Adrenal gland (tissue), 9 donors: ENCODE measurements at regions not wholly inside any gene's neighbourhood (a gene's known extent, or its start where the extent isn't known, plus 50 kb on each side); places are given as distances from the start of the nearest gene placed in this dataset.

ENCODE experiments used
- DNase-seq, 7 donors: peaks; one replicate each; pipeline ENCODE4 v3.0.0-alpha.2; 2019 to 2020
- H3K27ac ChIP-seq, 5 donors: fragments of 200-600 bp; sonication (generic) in 4 of 5; 1 replicate in 3 of 5; 2 replicates in 2 of 5; pipeline versions ENCODE4 v1.5.1 to v1.8.0; 2016 to 2020; ENCODE audit warnings: mild to moderate bottlenecking in 1 of 5
- H3K27me3 ChIP-seq: fragments of 200-600 bp; 2 replicates; pipeline ENCODE4 v1.8.0; 2021
- H3K36me3 ChIP-seq, 2 donors: fragments of 200-600 bp; replicated peaks in 1 of 2; 1 replicate in 1 of 2; 2 replicates in 1 of 2; pipeline versions ENCODE4 v1.5.1 to v1.8.0; 2018 to 2022
- H3K4me1 ChIP-seq, 2 donors: fragments of 200-600 bp; replicated peaks in 1 of 2; 1 replicate in 1 of 2; 2 replicates in 1 of 2; pipeline versions ENCODE4 v1.5.1 to v1.8.0; 2018 to 2021
- H3K4me3 ChIP-seq, 4 donors: fragments of 200-600 bp; sonication (generic) in 3 of 4; one replicate each; pipeline ENCODE4 v1.5.1; 2016 to 2018
- H3K9me3 ChIP-seq, 3 donors: fragments of 200-600 bp; sonication (generic) in 1 of 3; replicated peaks in 1 of 3; 1 replicate in 2 of 3; 2 replicates in 1 of 3; pipeline versions ENCODE4 v1.5.1 to v1.8.0; 2016 to 2021
- POLR2A ChIP-seq, 2 donors: fragments of 450-650 bp; IDR thresholded peaks; one replicate each; pipeline ENCODE4 v1.6.1; 2017; ENCODE audit warnings: antibody characterized with exemption in 2 of 2, mild to moderate bottlenecking in 2 of 2, moderate library complexity in 1 of 2
- WGBS, 4 donors: extraction: QIAGEN DNeasy Blood & Tissue Kit in 2 of 4; methylation state at CpG; one replicate each; pipeline versions ENCODE4 v1.1.5 to v1.1.7; 2013 to 2017; 5-methylcytosine and 5-hydroxymethylcytosine counted together
- intact Hi-C, 2 donors: fragments of 100-400 bp; cut with DNase I; formaldehyde crosslinking; loops; one replicate each; pipeline versions ENCODE4 v1.14.1 to v1.15.0; 2022 to 2023
- TF ChIP-seq, protein P1 (sequence below), 6 experiments: fragments of 450-650 bp in 4 of 6; fragments of 200-600 bp in 2 of 6; sonication (generic) in 1 of 6; IDR thresholded peaks; 1 replicate in 5 of 6; 2 replicates in 1 of 6; pipeline versions ENCODE4 v1.5.1 to v1.8.0; 2016 to 2021; ENCODE audit warnings: antibody characterized with exemption in 6 of 6, mild to moderate bottlenecking in 2 of 6, moderate library complexity in 1 of 6
- donor health status: healthy with polysubstance abuse.
- donor health status: Bipolar disorder and iron deficiency.
- donor health status: DM: yes; HTN: yes; CAD: no.
- donor health status: DM: no; HTN: no; CAD: no.
- donor health status: DM: no; HTN: no; CAD: no.

- H3K27ac ChIP-seq: no peak overlapping the region
- H3K36me3 ChIP-seq: no peaks in the 10 kb centered on the region
- no peak overlapping the region for H3K4me3 ChIP-seq
- H3K9me3 ChIP-seq: no peaks in the 10 kb centered on the region
- no peaks in the 10 kb centered on the region for H3K4me1 ChIP-seq
- 46 to 56% (median 48%) methylated on average over 2 of the region's 2 CpGs for WGBS, 4 donors
- no peaks in the 10 kb centered on the region for H3K27me3 ChIP-seq
- intact Hi-C loops: no loop called here
- no peak for DNase-seq
- no peak for TF ChIP-seq POLR2A (IDR thresholded peaks at IDR 0.05)
- TF ChIP-seq, protein P1, sequence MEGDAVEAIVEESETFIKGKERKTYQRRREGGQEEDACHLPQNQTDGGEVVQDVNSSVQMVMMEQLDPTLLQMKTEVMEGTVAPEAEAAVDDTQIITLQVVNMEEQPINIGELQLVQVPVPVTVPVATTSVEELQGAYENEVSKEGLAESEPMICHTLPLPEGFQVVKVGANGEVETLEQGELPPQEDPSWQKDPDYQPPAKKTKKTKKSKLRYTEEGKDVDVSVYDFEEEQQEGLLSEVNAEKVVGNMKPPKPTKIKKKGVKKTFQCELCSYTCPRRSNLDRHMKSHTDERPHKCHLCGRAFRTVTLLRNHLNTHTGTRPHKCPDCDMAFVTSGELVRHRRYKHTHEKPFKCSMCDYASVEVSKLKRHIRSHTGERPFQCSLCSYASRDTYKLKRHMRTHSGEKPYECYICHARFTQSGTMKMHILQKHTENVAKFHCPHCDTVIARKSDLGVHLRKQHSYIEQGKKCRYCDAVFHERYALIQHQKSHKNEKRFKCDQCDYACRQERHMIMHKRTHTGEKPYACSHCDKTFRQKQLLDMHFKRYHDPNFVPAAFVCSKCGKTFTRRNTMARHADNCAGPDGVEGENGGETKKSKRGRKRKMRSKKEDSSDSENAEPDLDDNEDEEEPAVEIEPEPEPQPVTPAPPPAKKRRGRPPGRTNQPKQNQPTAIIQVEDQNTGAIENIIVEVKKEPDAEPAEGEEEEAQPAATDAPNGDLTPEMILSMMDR (IDR thresholded peaks at IDR 0.05): no peak
Observed at GRCh38 chr16:77116856-77117255, 74.1 kb upstream of the MON1B start.

DNA sequence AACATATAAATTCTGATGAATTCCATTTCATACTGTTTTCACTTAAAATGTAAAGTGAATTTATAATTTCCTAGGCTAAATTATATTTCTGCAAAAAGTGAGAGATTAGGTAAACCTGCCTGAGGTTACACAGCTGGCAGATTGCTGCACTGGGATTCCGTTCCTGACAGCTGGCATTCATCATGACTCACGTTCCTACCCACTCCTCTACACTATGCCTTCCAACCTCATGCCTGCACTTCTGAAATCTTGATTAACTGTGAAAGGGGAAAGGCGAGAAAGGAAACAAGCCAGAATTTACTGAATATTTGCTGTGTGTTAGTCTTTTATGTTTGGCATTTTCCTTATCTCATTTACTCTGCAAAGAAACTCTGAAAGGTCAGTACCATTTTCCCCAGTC is 73.3 kb upstream of the MON1B start:
- Histone ChIP-seq H3K4me1 (no peaks in the 10 kb centered on the region), H3K27me3 (no peaks in the 10 kb centered on the region), H3K36me3 (no peaks in the 10 kb centered on the region), H3K4me3 (no peak overlapping the region), H3K9me3 (no peaks in the 10 kb centered on the region), H3K27ac (no peak overlapping the region)
- 32 to 44% (median 36%) methylated on average over 3 of the region's 3 CpGs for WGBS, 4 donors
- no peak for DNase-seq
- intact Hi-C loops: no loop called here
- no peak for TF ChIP-seq POLR2A (IDR thresholded peaks at IDR 0.05)
- TF ChIP-seq, protein P1 (IDR thresholded peaks at IDR 0.05): no peak

GRCh38 chr16:77131398-77131797 is 59.6 kb upstream of the MON1B start:
- no peak for TF ChIP-seq POLR2A (IDR thresholded peaks at IDR 0.05)
- TF ChIP-seq, protein P1 (IDR thresholded peaks at IDR 0.05): no peak
- Histone ChIP-seq H3K4me3 (no peak overlapping the region), H3K9me3 (no peaks in the 10 kb centered on the region), H3K36me3 (no peaks in the 10 kb centered on the region), H3K4me1 (no peaks in the 10 kb centered on the region), H3K27ac (no peak overlapping the region), H3K27me3 (no peaks in the 10 kb centered on the region)
- DNase-seq: no peak
- intact Hi-C loops: no loop called here
- 25 to 33% (median 28%) methylated on average over 2 of the region's 2 CpGs for WGBS, 4 donors

GRCh38 chr16:77132051-77132618 is 58.9 kb upstream of the MON1B start:
- TF ChIP-seq, protein P1 (IDR thresholded peaks at IDR 0.05): no peak
- TF ChIP-seq POLR2A (IDR thresholded peaks at IDR 0.05): no peak
- no peak for DNase-seq
- H3K27ac ChIP-seq: no peak overlapping the region
- intact Hi-C loops: no loop called here
- H3K4me1 ChIP-seq: no peaks in the 10 kb centered on the region
- H3K27me3 ChIP-seq: no peaks in the 10 kb centered on the region
- no peaks in the 10 kb centered on the region for H3K9me3 ChIP-seq
- no peak overlapping the region for H3K4me3 ChIP-seq
- H3K36me3 ChIP-seq: no peaks in the 10 kb centered on the region
- WGBS, 4 donors: 18 to 37% (median 35%) methylated on average over 1 to 3 of the region's 3 CpGs
